A673 (cell line): ENCODE measurements at regions not wholly inside any gene's neighbourhood (a gene's known extent, or its start where the extent isn't known, plus 50 kb on each side); places are given as distances from the start of the nearest gene placed in this dataset.

Experiments
- BruUV-seq: library from RNA; stranded (reverse); fragments of 400-500 nt; replicated peaks from 2 replicates; lab custom pipeline; 2021; lab: Mats Ljungman, UMichigan
- CTCF ChIA-PET: fragments of 300-600 bp; sonication (Branson Sonifier 250); formaldehyde crosslinking; loops from one replicate; lab custom pipeline; 2022; ENCODE audit warnings: antibody characterized with exemption; lab: Charles Lee
- POLR2A ChIA-PET: fragments of 300-600 bp; sonication (Branson Sonifier 250); formaldehyde crosslinking; loops from one replicate; lab custom pipeline; 2022; ENCODE audit warnings: antibody characterized with exemption; ENCODE audit not compliant: low non-redundant PET; lab: Charles Lee
- DNase-seq: peaks from one replicate; pipeline ENCODE4 v3.0.0-alpha.2; 2015; ENCODE audit warnings: low spot score
- H3K27ac ChIP-seq: fragments of 200-600 bp; sonication (generic); 2 replicates; pipeline ENCODE4 v1.5.1; 2016; ENCODE audit warnings: mixed run types, low read depth, mild to moderate bottlenecking, mixed read lengths, antibody characterized with exemption, low read length; ENCODE audit not compliant: poor library complexity, severe bottlenecking
- H3K27me3 ChIP-seq: fragments of 200-600 bp; sonication (generic); replicated peaks from 2 replicates; pipeline ENCODE4 v1.6.1; 2017; ENCODE audit warnings: mixed run types, low read depth, mild to moderate bottlenecking, mixed read lengths, antibody characterized with exemption, low read length; ENCODE audit not compliant: insufficient read depth, poor library complexity
- H3K36me3 ChIP-seq: fragments of 200-600 bp; sonication (generic); 2 replicates; pipeline ENCODE4 v1.6.1; 2016; ENCODE audit warnings: mixed run types, mild to moderate bottlenecking, mixed read lengths, antibody characterized with exemption, low read length; ENCODE audit not compliant: insufficient read depth, poor library complexity, severe bottlenecking
- H3K4me1 ChIP-seq: fragments of 200-600 bp; sonication (generic); 2 replicates; pipeline ENCODE4 v1.6.1; 2017; ENCODE audit warnings: mixed run types, mild to moderate bottlenecking, mixed read lengths, antibody characterized with exemption, low read length; ENCODE audit not compliant: insufficient read depth, poor library complexity, severe bottlenecking
- H3K4me3 ChIP-seq: fragments of 200-600 bp; sonication (generic); 2 replicates; pipeline ENCODE4 v1.5.1; 2016; ENCODE audit warnings: low read depth, mixed run types, mild to moderate bottlenecking, mixed read lengths, low read length; ENCODE audit not compliant: poor library complexity, severe bottlenecking
- H3K9me3 ChIP-seq: fragments of 200-600 bp; sonication (generic); 2 replicates; pipeline ENCODE4 v1.6.1; 2016; ENCODE audit warnings: mixed run types, low read depth, mild to moderate bottlenecking, mixed read lengths, antibody characterized with exemption, low read length; ENCODE audit not compliant: poor library complexity, severe bottlenecking
- EZH2 ChIP-seq: fragments of 200-600 bp; sonication (generic); IDR thresholded peaks from 2 replicates; pipeline ENCODE4 v1.6.1; 2017; ENCODE audit warnings: borderline replicate concordance, low read depth, mild to moderate bottlenecking, mixed read lengths, antibody characterized with exemption, low read length; ENCODE audit not compliant: poor library complexity, severe bottlenecking
- intact Hi-C: fragments of 100-400 bp; cut with micrococcal nuclease; formaldehyde crosslinking; loops from one replicate; pipeline ENCODE4 v1.10.0; 2022; ENCODE audit not compliant: unreplicated experiment
- TF ChIP-seq, protein P1 (sequence below): fragments of 300-800, 200-600 bp; sonication (generic); conservative IDR thresholded peaks from 2 replicates; pipeline ENCODE4 v1.5.1; 2017; ENCODE audit warnings: low read depth, mild to moderate bottlenecking, antibody characterized with exemption, low read length, moderate library complexity, mixed read lengths

DNA sequence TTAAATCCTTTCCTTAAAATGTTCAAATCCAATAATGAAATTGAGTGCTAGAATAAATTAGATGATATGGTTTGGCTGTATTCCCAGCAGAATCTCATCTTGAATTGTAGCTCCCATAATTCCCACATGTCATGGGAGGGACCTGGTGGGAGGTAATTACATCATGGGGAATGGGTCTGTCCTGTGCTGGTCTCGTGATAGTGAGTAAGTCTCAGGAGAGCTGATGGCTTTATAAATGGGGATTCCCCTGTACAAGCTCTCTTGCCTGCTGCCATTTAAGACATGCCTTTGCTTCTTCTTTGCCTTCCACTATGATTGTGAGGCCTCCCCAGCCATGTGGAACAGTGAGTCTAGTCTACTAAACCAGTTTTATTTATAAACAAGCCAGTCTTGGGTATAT is 508.5 kb downstream of the ETNK1 start:
- BruUV-seq: no TSS peak
- H3K9me3 ChIP-seq: no peaks in the 10 kb centered on the region
- ChIA-PET POLR2A (no interaction called here), CTCF (no interaction called here)
- no peaks in the 10 kb centered on the region for H3K27me3 ChIP-seq
- no peaks in the 10 kb centered on the region for H3K4me1 ChIP-seq
- H3K36me3 ChIP-seq: no peaks in the 10 kb centered on the region
- intact Hi-C loops: no loop called here
- no peak overlapping the region for H3K27ac ChIP-seq
- H3K4me3 ChIP-seq: no peak overlapping the region
- peak; percentile 43 for DNase-seq
- TF ChIP-seq, protein P1, sequence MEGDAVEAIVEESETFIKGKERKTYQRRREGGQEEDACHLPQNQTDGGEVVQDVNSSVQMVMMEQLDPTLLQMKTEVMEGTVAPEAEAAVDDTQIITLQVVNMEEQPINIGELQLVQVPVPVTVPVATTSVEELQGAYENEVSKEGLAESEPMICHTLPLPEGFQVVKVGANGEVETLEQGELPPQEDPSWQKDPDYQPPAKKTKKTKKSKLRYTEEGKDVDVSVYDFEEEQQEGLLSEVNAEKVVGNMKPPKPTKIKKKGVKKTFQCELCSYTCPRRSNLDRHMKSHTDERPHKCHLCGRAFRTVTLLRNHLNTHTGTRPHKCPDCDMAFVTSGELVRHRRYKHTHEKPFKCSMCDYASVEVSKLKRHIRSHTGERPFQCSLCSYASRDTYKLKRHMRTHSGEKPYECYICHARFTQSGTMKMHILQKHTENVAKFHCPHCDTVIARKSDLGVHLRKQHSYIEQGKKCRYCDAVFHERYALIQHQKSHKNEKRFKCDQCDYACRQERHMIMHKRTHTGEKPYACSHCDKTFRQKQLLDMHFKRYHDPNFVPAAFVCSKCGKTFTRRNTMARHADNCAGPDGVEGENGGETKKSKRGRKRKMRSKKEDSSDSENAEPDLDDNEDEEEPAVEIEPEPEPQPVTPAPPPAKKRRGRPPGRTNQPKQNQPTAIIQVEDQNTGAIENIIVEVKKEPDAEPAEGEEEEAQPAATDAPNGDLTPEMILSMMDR: no peak
- TF ChIP-seq EZH2: no peak

DNA sequence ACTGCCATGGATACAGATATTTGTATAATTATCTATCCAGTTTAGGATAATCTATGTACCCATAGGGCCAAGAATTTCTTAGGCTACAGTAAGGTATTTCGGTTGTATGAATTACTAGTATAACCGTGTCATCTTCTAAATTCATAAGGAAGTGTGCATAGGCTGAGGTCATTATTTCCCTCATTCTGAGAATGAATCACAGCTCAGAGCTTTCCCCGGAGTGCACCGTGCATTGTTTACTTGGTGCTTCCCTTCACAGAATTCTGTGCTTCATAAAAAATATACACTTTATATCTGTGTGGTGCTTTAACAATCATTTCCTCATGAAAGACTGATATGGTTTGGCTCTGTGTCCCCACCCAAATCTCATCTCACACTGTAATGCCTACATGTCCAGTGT is 514.1 kb downstream of the ETNK1 start:
- Histone ChIP-seq H3K27me3 (no peaks in the 10 kb centered on the region), H3K27ac (no peak overlapping the region), H3K4me3 (no peak overlapping the region), H3K36me3 (no peaks in the 10 kb centered on the region), H3K9me3 (no peaks in the 10 kb centered on the region), H3K4me1 (no peaks in the 10 kb centered on the region)
- TF ChIP-seq EZH2: no peak
- TF ChIP-seq, protein P1: no peak
- ChIA-PET CTCF (no interaction called here), POLR2A (no interaction called here)
- no TSS peak for BruUV-seq
- intact Hi-C loops: no loop called here
- no peak for DNase-seq

DNA sequence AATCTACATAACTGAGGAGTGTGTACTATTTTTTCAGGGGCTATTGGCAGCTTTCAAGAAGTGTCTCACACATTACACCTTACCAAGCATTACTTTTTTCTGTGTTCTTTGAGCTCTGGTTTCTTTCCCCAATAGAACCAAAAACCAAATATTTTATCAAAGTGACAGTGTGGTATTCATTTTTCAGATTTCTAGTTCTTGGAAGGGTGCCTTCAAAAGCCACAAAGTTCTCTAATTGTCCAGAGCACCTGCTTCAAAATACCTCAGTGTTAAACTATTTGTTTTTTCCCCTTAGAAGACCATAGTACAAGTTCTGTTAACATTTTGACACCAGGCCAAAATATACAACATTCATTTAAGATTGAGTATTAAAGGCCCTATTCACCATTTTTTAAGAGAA is 515.7 kb downstream of the ETNK1 start:
- Histone ChIP-seq H3K4me1 (no peaks in the 10 kb centered on the region), H3K4me3 (no peak overlapping the region), H3K9me3 (no peaks in the 10 kb centered on the region), H3K27me3 (no peaks in the 10 kb centered on the region), H3K27ac (no peak overlapping the region), H3K36me3 (no peaks in the 10 kb centered on the region)
- no peak for DNase-seq
- BruUV-seq: no TSS peak
- intact Hi-C loops: no loop called here
- POLR2A ChIA-PET: no interaction called here
- CTCF ChIA-PET: no interaction called here
- no peak for TF ChIP-seq EZH2
- TF ChIP-seq, protein P1: no peak
